Fibroblast of pulmonary artery (primary cell): ENCODE measurements at regions not wholly inside any gene's neighbourhood (a gene's known extent, or its start where the extent isn't known, plus 50 kb on each side); places are given as distances from the start of the nearest gene placed in this dataset.
"Not testable (repeated sequence)": the region's sequence is repeated elsewhere in the genome, so short reads cannot be mapped to it uniquely, and the experiment has no call there.

Experiments
- DNase-seq: peaks from one replicate; pipeline ENCODE4 v3.0.0-alpha.2; 2010; ENCODE audit warnings: low read depth
- H3K4me3 ChIP-seq: replicated peaks from 2 replicates; pipeline ENCODE4 v1.5.1; 2011; ENCODE audit warnings: low read depth, mild to moderate bottlenecking, control low read depth, low read length, moderate library complexity
- CTCF ChIP-seq: IDR thresholded peaks from 2 replicates; pipeline ENCODE4 v1.5.1; 2011; ENCODE audit warnings: mild to moderate bottlenecking, control low read depth, low read length, inconsistent platforms; ENCODE audit errors: missing control alignments

- no peak for DNase-seq
- TF ChIP-seq CTCF = no peak
- no peak overlapping the region for H3K4me3 ChIP-seq
These were observed 443.2 kb downstream of the C12orf50 start for GRCh38 chr12:87585882-87586557.

GRCh38 chr12:87579091-87579490, 450.1 kb downstream of the C12orf50 start:
- not testable (repeated sequence) for H3K4me3 ChIP-seq

GRCh38 chr12:87575906-87576305, 453.3 kb downstream of the C12orf50 start:
- no peak for TF ChIP-seq CTCF
- no peak for DNase-seq
- no peak overlapping the region for H3K4me3 ChIP-seq

More at GRCh38 chr12:87579091-87579490, 450.1 kb downstream of the C12orf50 start:
- DNase-seq = not testable (repeated sequence)

GRCh38 chr12:87566918-87567317, 462.3 kb downstream of the C12orf50 start:
- DNase-seq = peak; percentile 1
- not testable (repeated sequence) for H3K4me3 ChIP-seq

- DNase-seq = no peak
- no peak overlapping the region for H3K4me3 ChIP-seq
- no peak for TF ChIP-seq CTCF
These were observed 472.2 kb downstream of the C12orf50 start for GRCh38 chr12:87556985-87557384.

- not testable (repeated sequence) for DNase-seq, H3K4me3 ChIP-seq
These were observed 498.0 kb downstream of the C12orf50 start for GRCh38 chr12:87531213-87531612.

GRCh38 chr12:87529413-87529812, 499.8 kb downstream of the C12orf50 start:
- TF ChIP-seq CTCF = no peak
- H3K4me3 ChIP-seq = no peak overlapping the region
- no peak for DNase-seq

GRCh38 chr12:87520968-87521367, 508.2 kb downstream of the C12orf50 start:
- DNase-seq = no peak
- no peak for TF ChIP-seq CTCF
- H3K4me3 ChIP-seq = no peak overlapping the region

- DNase-seq = peak; percentile 37
- no peak for TF ChIP-seq CTCF
- no peak overlapping the region for H3K4me3 ChIP-seq
These were observed 510.7 kb downstream of the C12orf50 start for GRCh38 chr12:87518481-87518880.
